Smooth muscle cell (in vitro differentiated cells): ENCODE measurements at regions not wholly inside any gene's neighbourhood (a gene's known extent, or its start where the extent isn't known, plus 50 kb on each side); places are given as distances from the start of the nearest gene placed in this dataset.
A peak's percentile ranks its signal among the peaks of the same experiment; 100 is the strongest.

Source experiments
- DNase-seq: peaks from one replicate; lab custom pipeline; 2025; ENCODE audit not compliant: unreplicated experiment; lab: John Stamatoyannopoulos, UW
- H2AFZ ChIP-seq: fragments of 200-600 bp; sonication (generic); 2 replicates; pipeline ENCODE4 v1.6.0; 2016; ENCODE audit warnings: antibody characterized with exemption, low read depth, mild to moderate bottlenecking
- H3F3A ChIP-seq: fragments of 200-600 bp; sonication (generic); 2 replicates; pipeline ENCODE4 v1.6.0; 2017; ENCODE audit warnings: antibody characterized with exemption, low read depth
- H3K27ac ChIP-seq: fragments of 200-600 bp; sonication (generic); 2 replicates; pipeline ENCODE4 v1.5.1; 2016; ENCODE audit warnings: low read depth, mild to moderate bottlenecking
- H3K27me3 ChIP-seq: fragments of 200-600 bp; sonication (generic); 2 replicates; pipeline ENCODE4 v1.6.1; 2016; ENCODE audit warnings: low read depth, mild to moderate bottlenecking
- H3K36me3 ChIP-seq: fragments of 200-600 bp; sonication (generic); 2 replicates; pipeline ENCODE4 v1.5.1; 2016; ENCODE audit warnings: low read depth
- H3K4me1 ChIP-seq: fragments of 200-600 bp; sonication (generic); 2 replicates; pipeline ENCODE4 v1.5.1; 2016; ENCODE audit warnings: low read depth
- H3K4me2 ChIP-seq: fragments of 200-600 bp; sonication (generic); 2 replicates; pipeline ENCODE4 v1.6.0; 2016; ENCODE audit warnings: mild to moderate bottlenecking
- H3K4me3 ChIP-seq: fragments of 200-600 bp; sonication (generic); 2 replicates; pipeline ENCODE4 v1.5.1; 2016; ENCODE audit warnings: mild to moderate bottlenecking
- H3K79me2 ChIP-seq: fragments of 200-600 bp; sonication (generic); 2 replicates; pipeline ENCODE4 v1.6.0; 2016; ENCODE audit warnings: low read depth, mild to moderate bottlenecking
- H3K9ac ChIP-seq: fragments of 200-600 bp; sonication (generic); 2 replicates; pipeline ENCODE4 v1.6.0; 2016; ENCODE audit warnings: low read depth
- H3K9me3 ChIP-seq: fragments of 200-600 bp; sonication (generic); replicated peaks from 2 replicates; pipeline ENCODE4 v1.5.1; 2016; ENCODE audit warnings: low read depth
- H4K20me1 ChIP-seq: fragments of 200-600 bp; sonication (generic); 2 replicates; pipeline ENCODE4 v1.6.0; 2016; ENCODE audit warnings: low read depth
- CTCF ChIP-seq: fragments of 200-600 bp; sonication (generic); IDR thresholded peaks from 2 replicates; pipeline ENCODE4 v1.5.1; 2017; ENCODE audit warnings: borderline replicate concordance, mild to moderate bottlenecking, antibody characterized with exemption; ENCODE audit not compliant: insufficient read depth, poor library complexity, severe bottlenecking
- WGBS: methylation state at CpG from one replicate; pipeline ENCODE4 v1.1.7; 2016; ENCODE audit warnings: low lambda C conversion rate; 5-methylcytosine and 5-hydroxymethylcytosine counted together

- no peaks in the 10 kb centered on the region for H3K36me3 ChIP-seq
- H3K9ac ChIP-seq: no peak overlapping the region
- TF ChIP-seq CTCF: no peak
- no peak overlapping the region for H3K4me2 ChIP-seq
- H3K4me1 ChIP-seq: no peaks in the 10 kb centered on the region
- H3K4me3 ChIP-seq: no peak overlapping the region
- H3K27me3 ChIP-seq: no peaks in the 10 kb centered on the region
- WGBS: 63% methylated on average over 4 of the region's 4 CpGs
- no peak for DNase-seq
- H2AFZ ChIP-seq: peak overlapping the region; percentile 24
- no peak overlapping the region for H3K27ac ChIP-seq
- H3F3A ChIP-seq: no peaks in the 10 kb centered on the region
- no peaks in the 10 kb centered on the region for H4K20me1 ChIP-seq
- no peaks in the 10 kb centered on the region for H3K79me2 ChIP-seq
- no peaks in the 10 kb centered on the region for H3K9me3 ChIP-seq
Measured at GRCh38 chr6:22476811-22477390, 92.5 kb upstream of the HDGFL1 start.

GRCh38 chr6:22497276-22497675 is 72.1 kb upstream of the HDGFL1 start:
- H3K4me3 ChIP-seq: no peak overlapping the region
- H3K9me3 ChIP-seq: no peaks in the 10 kb centered on the region
- H3K4me2 ChIP-seq: no peak overlapping the region
- H3K4me1 ChIP-seq: no peaks in the 10 kb centered on the region
- no peak for DNase-seq
- no peak overlapping the region for H3K27ac ChIP-seq
- no peak for TF ChIP-seq CTCF
- H3K79me2 ChIP-seq: no peaks in the 10 kb centered on the region
- H3K9ac ChIP-seq: no peak overlapping the region
- WGBS: 94% methylated on average over 3 of the region's 3 CpGs
- H3K36me3 ChIP-seq: no peaks in the 10 kb centered on the region
- no peaks in the 10 kb centered on the region for H4K20me1 ChIP-seq
- no peak overlapping the region for H2AFZ ChIP-seq
- no peaks in the 10 kb centered on the region for H3F3A ChIP-seq
- no peaks in the 10 kb centered on the region for H3K27me3 ChIP-seq

GRCh38 chr6:22499815-22500214 is 69.6 kb upstream of the HDGFL1 start:
- Histone ChIP-seq H3K4me2 (no peak overlapping the region), H3K27ac (no peak overlapping the region), H3K36me3 (no peaks in the 10 kb centered on the region), H3K4me3 (no peak overlapping the region), H4K20me1 (no peaks in the 10 kb centered on the region), H2AFZ (no peak overlapping the region), H3K27me3 (no peaks in the 10 kb centered on the region), H3K9ac (no peak overlapping the region), H3K4me1 (no peaks in the 10 kb centered on the region), H3K79me2 (no peaks in the 10 kb centered on the region), H3F3A (no peaks in the 10 kb centered on the region), H3K9me3 (no peaks in the 10 kb centered on the region)
- DNase-seq: no peak
- no peak for TF ChIP-seq CTCF

- Histone ChIP-seq H3K9ac (no peak overlapping the region), H3K4me2 (no peak overlapping the region), H3K79me2 (no peaks in the 10 kb centered on the region), H3K27ac (no peak overlapping the region), H3F3A (no peaks in the 10 kb centered on the region), H3K4me1 (no peaks in the 10 kb centered on the region), H3K27me3 (no peaks in the 10 kb centered on the region), H4K20me1 (no peaks in the 10 kb centered on the region), H2AFZ (no peak overlapping the region), H3K4me3 (no peak overlapping the region), H3K36me3 (no peaks in the 10 kb centered on the region), H3K9me3 (no peaks in the 10 kb centered on the region)
- TF ChIP-seq CTCF: no peak
- DNase-seq: no peak
- 88% methylated on average over 8 of the region's 8 CpGs for WGBS
Measured at GRCh38 chr6:22506496-22506895, 62.9 kb upstream of the HDGFL1 start.
